Activated CD4-positive, CD25-positive, alpha-beta regulatory T cell (primary cell): ENCODE measurements at regions not wholly inside any gene's neighbourhood (a gene's known extent, or its start where the extent isn't known, plus 50 kb on each side); places are given as distances from the start of the nearest gene placed in this dataset.

Experiments used
- DNase-seq, 4 experiments: peaks; one replicate each; lab custom pipeline; 2025; lab: John Stamatoyannopoulos, UW

DNA sequence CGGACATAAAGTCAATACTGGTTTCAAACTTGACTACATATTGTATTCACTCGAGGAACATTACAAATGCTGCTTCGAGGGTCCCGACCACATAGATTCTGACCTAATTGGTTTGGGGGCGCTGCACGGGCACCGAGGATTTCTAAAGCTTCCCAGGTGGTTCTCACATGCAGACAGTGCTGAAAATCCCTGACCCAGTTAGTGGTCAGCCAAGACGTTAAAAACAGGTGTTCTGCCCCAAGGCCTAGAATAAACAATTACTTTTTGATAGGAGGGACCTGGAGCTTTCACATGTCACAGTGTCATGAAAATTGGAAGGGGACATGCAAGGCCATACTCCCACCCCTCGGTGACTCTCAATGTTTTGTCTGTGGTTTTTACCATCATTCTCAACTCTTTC, 368.9 kb downstream of the RNF144A start:
- no peak for DNase-seq

- DNase-seq = no peak
Observed at GRCh38 chr2:7288484-7288883, 371.3 kb downstream of the RNF144A start.

- DNase-seq = no peak
Observed at GRCh38 chr2:7289697-7290096, 372.5 kb downstream of the RNF144A start.

DNA sequence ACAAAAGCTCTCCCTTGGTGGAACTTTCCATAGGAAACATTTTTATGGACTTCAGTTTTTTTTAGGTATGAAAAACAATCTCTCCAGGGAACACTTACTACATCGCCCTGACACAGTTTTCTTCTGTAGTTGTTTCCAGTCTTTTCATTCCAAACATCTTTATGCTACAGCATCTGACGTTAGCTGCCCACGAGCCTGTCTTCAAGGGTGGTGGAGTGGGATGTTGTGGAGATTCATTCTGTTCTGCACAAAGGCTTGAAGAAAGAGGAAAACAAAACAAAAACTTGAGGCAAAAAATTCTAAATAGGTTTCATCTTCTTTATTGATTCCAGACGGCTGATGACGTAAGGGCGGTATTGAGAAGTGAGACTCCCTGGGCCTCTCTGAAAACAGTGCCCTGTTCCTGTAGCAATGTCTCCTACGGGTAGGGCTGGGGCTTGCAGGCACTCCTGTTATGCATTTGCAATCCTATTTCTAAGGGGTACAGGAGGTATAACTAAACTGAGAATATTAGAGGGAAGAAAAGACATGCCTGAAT, 375.0 kb downstream of the RNF144A start:
- DNase-seq = no peak

DNA sequence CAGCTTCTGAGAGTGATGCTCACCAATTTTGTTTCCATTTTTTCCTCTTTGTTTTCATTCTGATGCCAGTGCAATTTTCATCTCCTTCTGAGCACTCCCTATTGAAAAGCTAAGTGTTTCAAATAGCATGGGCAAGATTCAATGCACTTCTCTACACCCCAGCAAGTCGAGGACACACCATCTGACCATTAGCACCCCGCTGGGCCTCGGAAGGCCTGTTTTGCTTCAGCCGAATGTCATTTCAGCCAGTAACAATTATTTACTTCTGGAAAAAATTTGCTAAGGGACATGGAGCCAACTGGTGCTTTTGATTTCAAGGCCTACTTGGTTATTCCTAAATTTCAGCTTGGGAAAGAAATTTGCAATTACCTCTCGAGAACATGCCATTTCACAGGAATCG, 392.4 kb downstream of the RNF144A start:
- no peak for DNase-seq

- no peak for DNase-seq
Observed at GRCh38 chr2:7324706-7325105, 407.5 kb downstream of the RNF144A start.

DNA sequence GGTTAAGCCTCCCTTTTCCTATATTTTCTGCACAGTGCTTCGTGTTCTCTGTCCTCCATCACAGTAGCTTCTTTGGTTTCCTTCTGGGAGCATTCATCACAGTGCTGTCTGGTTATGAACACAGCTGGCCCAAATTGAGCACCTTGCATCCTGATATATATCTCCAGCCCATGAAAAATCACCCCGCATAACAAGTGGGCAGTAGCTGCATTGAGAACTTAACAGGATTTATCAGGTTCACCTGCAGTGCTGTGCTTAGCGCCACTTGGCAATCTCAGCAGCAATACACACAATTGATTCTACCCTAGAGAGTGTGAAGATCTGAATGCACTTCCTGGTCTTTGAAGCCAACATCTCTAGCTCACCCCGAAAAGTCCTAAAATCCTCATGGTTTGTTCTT, 408.0 kb downstream of the RNF144A start:
- no peak for DNase-seq

GRCh38 chr2:7329465-7329864, 412.3 kb downstream of the RNF144A start:
- no peak for DNase-seq

- no peak for DNase-seq
Observed at GRCh38 chr2:7333189-7333765, 416.1 kb downstream of the RNF144A start.

GRCh38 chr2:7333960-7334493, 416.8 kb downstream of the RNF144A start:
- DNase-seq = no peak

GRCh38 chr2:7338961-7339360, 421.7 kb downstream of the RNF144A start:
- DNase-seq = no peak

- no peak for DNase-seq
Observed at GRCh38 chr2:7346336-7346735, 429.1 kb downstream of the RNF144A start.

GRCh38 chr2:7348761-7349160, 431.5 kb downstream of the RNF144A start:
- no peak for DNase-seq

DNA sequence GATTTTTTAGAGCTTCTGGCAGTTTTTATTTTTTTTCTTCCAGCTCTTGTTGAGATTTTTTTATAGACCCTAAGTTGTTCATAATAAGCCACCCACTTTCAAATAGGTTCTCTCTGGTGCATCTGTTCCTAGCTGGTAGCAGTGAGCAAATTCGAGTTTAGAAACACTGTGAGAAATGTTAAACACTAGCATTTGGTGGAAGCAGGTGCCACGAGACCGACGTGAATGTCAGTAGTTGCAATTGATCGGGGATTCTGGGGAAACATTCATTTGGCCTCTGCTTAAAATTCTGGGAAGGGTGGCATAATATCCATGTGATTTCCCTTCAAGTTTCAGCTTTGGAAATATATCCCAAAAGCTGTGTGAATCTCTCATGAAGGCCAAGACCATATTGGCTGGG, 435.0 kb downstream of the RNF144A start:
- no peak for DNase-seq

- DNase-seq = no peak
Observed at GRCh38 chr2:7353571-7353970, 436.4 kb downstream of the RNF144A start.

DNA sequence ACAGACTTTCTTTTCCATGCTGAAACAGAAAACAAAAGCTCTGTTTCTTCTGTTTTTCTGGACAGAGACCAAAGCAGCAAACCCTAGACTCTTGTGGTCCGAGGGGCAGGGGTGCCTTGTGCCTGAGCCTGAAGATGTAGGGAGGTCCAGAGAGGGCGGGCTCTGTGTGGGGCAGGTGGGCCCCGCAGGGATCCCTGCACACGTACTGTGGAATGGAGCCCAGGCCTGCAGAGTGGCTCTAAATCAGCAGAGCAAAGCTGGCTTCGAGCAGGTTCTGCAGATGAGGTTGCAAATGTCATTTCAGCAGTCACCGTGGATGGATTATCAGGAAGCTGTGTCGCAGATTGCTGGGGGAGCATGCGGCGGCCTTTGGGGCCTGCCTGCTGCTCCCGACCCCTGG, 438.6 kb downstream of the RNF144A start:
- DNase-seq = no peak

DNA sequence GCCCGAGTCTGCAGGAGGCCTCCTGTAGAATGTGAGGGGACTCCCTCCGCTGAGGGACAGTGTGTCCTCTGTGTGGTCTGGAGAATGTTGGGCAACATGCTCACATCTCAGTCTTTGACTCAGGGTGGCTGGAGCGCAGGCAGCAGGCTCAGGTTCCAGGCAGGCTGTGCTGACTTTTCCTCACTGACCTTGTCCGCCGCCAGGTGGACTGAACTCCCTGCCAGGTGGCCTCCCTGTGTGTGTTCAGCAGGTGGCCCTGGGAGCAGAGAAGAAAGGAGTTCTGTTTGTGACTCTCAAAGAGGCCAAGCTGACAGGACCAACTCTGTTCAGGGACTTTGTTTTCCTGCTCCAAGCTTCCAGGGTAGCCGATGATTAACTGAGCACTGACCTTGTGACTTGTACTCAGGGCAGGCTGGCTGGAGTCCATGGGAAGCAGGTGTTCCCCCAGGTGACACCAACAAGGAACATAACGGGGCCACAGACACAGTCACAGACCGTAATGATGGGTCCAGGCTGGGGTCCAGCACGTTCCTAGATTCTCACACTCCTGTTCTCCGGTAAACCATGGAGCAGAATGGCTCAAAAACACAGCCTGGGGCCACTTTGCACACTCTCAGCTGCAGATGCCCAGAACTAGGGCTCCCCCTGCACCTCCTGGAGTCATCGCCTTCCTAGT, 439.8 kb downstream of the RNF144A start:
- no peak for DNase-seq

DNA sequence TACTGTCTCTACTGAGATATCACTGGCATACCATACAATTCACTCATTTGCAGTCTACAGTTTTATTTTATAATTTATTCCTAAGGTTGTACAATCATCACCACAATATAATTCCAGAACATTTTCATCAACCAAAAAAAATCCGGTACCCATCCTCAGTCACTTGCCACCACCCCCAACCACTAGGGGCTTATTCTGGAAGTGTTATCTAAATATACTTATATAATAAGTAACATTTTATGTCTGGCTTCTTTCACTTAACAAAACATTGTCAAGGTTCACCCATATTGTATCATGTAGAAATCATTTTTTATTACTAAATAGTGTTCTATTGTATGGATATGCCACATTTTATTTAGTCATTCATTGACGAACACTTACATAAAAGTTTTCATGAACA, 440.8 kb downstream of the RNF144A start:
- no peak for DNase-seq

GRCh38 chr2:7358865-7359447, 441.7 kb downstream of the RNF144A start:
- DNase-seq = no peak

DNA sequence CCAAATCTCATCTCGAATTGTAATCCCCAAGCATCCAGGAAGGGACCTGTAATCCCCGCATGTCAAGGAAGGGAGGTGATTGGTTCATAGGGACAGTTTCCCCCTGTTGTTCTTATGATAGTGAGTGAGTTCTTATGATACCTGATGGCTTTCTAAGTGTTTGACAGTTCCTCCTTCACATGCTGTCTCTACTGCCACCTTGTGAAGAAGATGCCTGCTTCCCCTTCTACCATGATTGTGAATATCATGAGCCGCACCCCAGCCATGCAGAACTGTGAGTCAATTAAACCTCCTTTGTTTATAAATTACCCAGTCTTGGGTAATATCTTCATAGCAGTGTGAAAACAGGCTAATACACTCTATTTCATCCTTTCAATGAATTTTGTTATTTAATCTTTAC, 446.7 kb downstream of the RNF144A start:
- DNase-seq = no peak

- no peak for DNase-seq
Observed at GRCh38 chr2:7368211-7368610, 451.0 kb downstream of the RNF144A start.

GRCh38 chr2:7373156-7373555, 455.9 kb downstream of the RNF144A start:
- no peak for DNase-seq

DNA sequence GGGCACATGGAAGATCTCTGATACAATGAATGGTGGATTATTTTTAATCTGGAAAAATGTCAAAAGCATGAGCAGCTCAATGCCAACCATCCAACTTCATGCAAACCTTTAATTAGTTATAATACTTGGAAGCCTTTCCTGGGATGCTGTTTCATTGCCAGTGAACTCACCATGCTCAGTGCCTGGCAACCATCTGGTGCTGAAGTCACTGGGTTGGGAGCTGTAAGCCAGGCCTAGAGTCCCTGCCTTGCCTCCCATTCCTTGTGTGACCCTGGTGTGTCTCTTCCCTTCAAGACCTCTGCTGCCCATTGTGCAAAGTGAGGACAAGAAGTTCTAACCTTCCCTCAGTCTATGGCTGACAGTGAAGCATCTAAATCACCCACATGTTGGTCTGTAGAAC, 458.7 kb downstream of the RNF144A start:
- DNase-seq = no peak
